NCI-H1092 treated with DMSO at 0.1 percent for 48 hours (cell line): ENCODE measurements at regions not wholly inside any gene's neighbourhood (a gene's known extent, or its start where the extent isn't known, plus 50 kb on each side); places are given as distances from the start of the nearest gene placed in this dataset.
"Not testable (repeated sequence)": the region's sequence is repeated elsewhere in the genome, so short reads cannot be mapped to it uniquely, and the experiment has no call there.

Experiments
- DNase-seq: peaks from one replicate; lab custom pipeline; 2025; lab: John Stamatoyannopoulos, UW

- no peak for DNase-seq
These were observed 258.1 kb downstream of the MSX2 start for GRCh38 chr5:174982485-174982884.

- DNase-seq, result no peak
These were observed 257.0 kb downstream of the MSX2 start for GRCh38 chr5:174981416-174981815.

- DNase-seq, result no peak
These were observed 256.6 kb downstream of the MSX2 start for GRCh38 chr5:174980952-174981351.

- DNase-seq, result no peak
These were observed 247.9 kb downstream of the MSX2 start for GRCh38 chr5:174972291-174972690.

- no peak for DNase-seq
These were observed 246.8 kb downstream of the MSX2 start for GRCh38 chr5:174971210-174971609.

- DNase-seq, result no peak
These were observed 246.1 kb downstream of the MSX2 start for GRCh38 chr5:174970502-174970901.

GRCh38 chr5:174953871-174954270 lies 229.5 kb downstream of the MSX2 start:
- DNase-seq, result no peak

GRCh38 chr5:174951151-174951780 lies 226.9 kb downstream of the MSX2 start:
- DNase-seq, result peak; percentile 43

- no peak for DNase-seq
These were observed 223.2 kb downstream of the MSX2 start for GRCh38 chr5:174947548-174947947.

- DNase-seq, result no peak
These were observed 221.5 kb downstream of the MSX2 start for GRCh38 chr5:174945853-174946252.

GRCh38 chr5:174943785-174944184 lies 219.4 kb downstream of the MSX2 start:
- no peak for DNase-seq

GRCh38 chr5:174943002-174943401 lies 218.6 kb downstream of the MSX2 start:
- not testable (repeated sequence) for DNase-seq

- no peak for DNase-seq
These were observed 213.1 kb downstream of the MSX2 start for GRCh38 chr5:174937201-174938123.

GRCh38 chr5:174935854-174936474 lies 211.6 kb downstream of the MSX2 start:
- DNase-seq, result peak; percentile 0

GRCh38 chr5:174931033-174931432 lies 206.7 kb downstream of the MSX2 start:
- DNase-seq, result not testable (repeated sequence)

GRCh38 chr5:174925586-174925985 lies 201.2 kb downstream of the MSX2 start:
- no peak for DNase-seq

- no peak for DNase-seq
These were observed 198.6 kb downstream of the MSX2 start for GRCh38 chr5:174922955-174923354.

- no peak for DNase-seq
These were observed 196.6 kb downstream of the MSX2 start for GRCh38 chr5:174920906-174921550.

- DNase-seq, result no peak
These were observed 195.0 kb downstream of the MSX2 start for GRCh38 chr5:174919351-174919750.

- DNase-seq, result no peak
These were observed 194.3 kb downstream of the MSX2 start for GRCh38 chr5:174918655-174919054.

GRCh38 chr5:174917976-174918554 lies 193.7 kb downstream of the MSX2 start:
- no peak for DNase-seq

- not testable (repeated sequence) for DNase-seq
These were observed 193.1 kb downstream of the MSX2 start for GRCh38 chr5:174917435-174917834.
